ENCODE measurements at regions not wholly inside any gene's neighbourhood (a gene's known extent, or its start where the extent isn't known, plus 50 kb on each side); places are given as distances from the start of the nearest gene placed in this dataset.
A peak's percentile ranks its signal among the peaks of the same experiment; 100 is the strongest.

- DNase-seq (ENCODE audit: low spot score), result peak; percentile 40
Observed at GRCh38 chr2:55102056-55102812, 52.0 kb upstream of the RTN4 start.

GRCh38 chr2:55101466-55101865, 51.2 kb upstream of the RTN4 start:
- DNase-seq (ENCODE audit: low spot score), result no peak

- DNase-seq (ENCODE audit: low spot score), result peak; percentile 48
Observed at GRCh38 chr2:55099878-55100820, 49.9 kb upstream of the RTN4 start.
